ENCODE measurements at regions not wholly inside any gene's neighbourhood (a gene's known extent, or its start where the extent isn't known, plus 50 kb on each side); places are given as distances from the start of the nearest gene placed in this dataset.
A peak's percentile ranks its signal among the peaks of the same experiment; 100 is the strongest.

GRCh38 chr9:88726803-88727202, 191.8 kb downstream of the NXNL2 start:
- Mint-ChIP-seq H3K4me1 (no peaks in the 10 kb centered on the region), H3K9me3 (peaks cover 13% of the 10 kb centered on the region), H3K4me3 (no peak overlapping the region), H3K27ac (no peak overlapping the region), H3K27me3 (no peaks in the 10 kb centered on the region), H3K36me3 (no peaks in the 10 kb centered on the region)
- no peak for ATAC-seq

GRCh38 chr9:88730780-88731179, 195.8 kb downstream of the NXNL2 start:
- Mint-ChIP-seq H3K27me3 (no peaks in the 10 kb centered on the region), H3K27ac (no peak overlapping the region), H3K4me3 (no peak overlapping the region), H3K36me3 (no peaks in the 10 kb centered on the region), H3K9me3 (peaks cover 13% of the 10 kb centered on the region), H3K4me1 (no peaks in the 10 kb centered on the region)
- ATAC-seq: no peak

- ATAC-seq: no peak
- Mint-ChIP-seq H3K4me3 (no peak overlapping the region), H3K9me3 (peaks cover 13% of the 10 kb centered on the region), H3K27me3 (no peaks in the 10 kb centered on the region), H3K36me3 (no peaks in the 10 kb centered on the region), H3K27ac (no peak overlapping the region), H3K4me1 (no peaks in the 10 kb centered on the region)
These were observed 197.2 kb downstream of the NXNL2 start for GRCh38 chr9:88732128-88732527.

- H3K4me1 Mint-ChIP-seq: no peaks in the 10 kb centered on the region
- ATAC-seq: no peak
- no peak overlapping the region for H3K27ac Mint-ChIP-seq
- H3K27me3 Mint-ChIP-seq: no peaks in the 10 kb centered on the region
- H3K9me3 Mint-ChIP-seq: peaks cover 11% of the 10 kb centered on the region
- H3K4me3 Mint-ChIP-seq: no peak overlapping the region
- no peaks in the 10 kb centered on the region for H3K36me3 Mint-ChIP-seq
These were observed 198.9 kb downstream of the NXNL2 start for GRCh38 chr9:88733651-88734421.

- peaks cover 2% of the 10 kb centered on the region for H3K27me3 Mint-ChIP-seq
- H3K4me1 Mint-ChIP-seq: no peaks in the 10 kb centered on the region
- peaks cover 11% of the 10 kb centered on the region for H3K9me3 Mint-ChIP-seq
- no peak overlapping the region for H3K27ac Mint-ChIP-seq
- H3K4me3 Mint-ChIP-seq: no peak overlapping the region
- ATAC-seq: no peak
- H3K36me3 Mint-ChIP-seq: no peaks in the 10 kb centered on the region
These were observed 199.5 kb downstream of the NXNL2 start for GRCh38 chr9:88734527-88734926.

- Mint-ChIP-seq H3K36me3 (no peaks in the 10 kb centered on the region), H3K4me1 (no peaks in the 10 kb centered on the region), H3K27me3 (peaks cover 8% of the 10 kb centered on the region), H3K27ac (no peak overlapping the region), H3K9me3 (no peaks in the 10 kb centered on the region), H3K4me3 (no peak overlapping the region)
- no peak for ATAC-seq
These were observed 201.2 kb downstream of the NXNL2 start for GRCh38 chr9:88736136-88736637.

- H3K4me3 Mint-ChIP-seq: no peak overlapping the region
- H3K4me1 Mint-ChIP-seq: no peaks in the 10 kb centered on the region
- H3K9me3 Mint-ChIP-seq: no peaks in the 10 kb centered on the region
- no peak overlapping the region for H3K27ac Mint-ChIP-seq
- peak; percentile 29 for ATAC-seq
- H3K27me3 Mint-ChIP-seq: peaks cover 12% of the 10 kb centered on the region
- no peaks in the 10 kb centered on the region for H3K36me3 Mint-ChIP-seq
These were observed 202.1 kb downstream of the NXNL2 start for GRCh38 chr9:88737031-88737430.

GRCh38 chr9:88737876-88738275, 202.9 kb downstream of the NXNL2 start:
- no peaks in the 10 kb centered on the region for H3K9me3 Mint-ChIP-seq
- no peak overlapping the region for H3K27ac Mint-ChIP-seq
- H3K36me3 Mint-ChIP-seq: no peaks in the 10 kb centered on the region
- no peak for ATAC-seq
- no peaks in the 10 kb centered on the region for H3K4me1 Mint-ChIP-seq
- H3K4me3 Mint-ChIP-seq: no peak overlapping the region
- peaks cover 17% of the 10 kb centered on the region for H3K27me3 Mint-ChIP-seq

- Mint-ChIP-seq H3K27me3 (peaks cover 17% of the 10 kb centered on the region), H3K4me1 (no peaks in the 10 kb centered on the region), H3K9me3 (no peaks in the 10 kb centered on the region), H3K36me3 (no peaks in the 10 kb centered on the region), H3K27ac (no peak overlapping the region), H3K4me3 (no peak overlapping the region)
- ATAC-seq: no peak
These were observed 203.7 kb downstream of the NXNL2 start for GRCh38 chr9:88738709-88739108.

- no peak overlapping the region for H3K4me3 Mint-ChIP-seq
- H3K27me3 Mint-ChIP-seq: peaks cover 17% of the 10 kb centered on the region
- no peaks in the 10 kb centered on the region for H3K4me1 Mint-ChIP-seq
- H3K9me3 Mint-ChIP-seq: no peaks in the 10 kb centered on the region
- H3K27ac Mint-ChIP-seq: no peak overlapping the region
- no peaks in the 10 kb centered on the region for H3K36me3 Mint-ChIP-seq
- ATAC-seq: no peak
These were observed 204.4 kb downstream of the NXNL2 start for GRCh38 chr9:88739373-88739772.

GRCh38 chr9:88740844-88741243, 205.9 kb downstream of the NXNL2 start:
- no peaks in the 10 kb centered on the region for H3K4me1 Mint-ChIP-seq
- no peak overlapping the region for H3K4me3 Mint-ChIP-seq
- H3K27me3 Mint-ChIP-seq: peaks cover 17% of the 10 kb centered on the region
- no peaks in the 10 kb centered on the region for H3K9me3 Mint-ChIP-seq
- no peak for ATAC-seq
- H3K36me3 Mint-ChIP-seq: no peaks in the 10 kb centered on the region
- no peak overlapping the region for H3K27ac Mint-ChIP-seq

GRCh38 chr9:88741335-88741734, 206.4 kb downstream of the NXNL2 start:
- no peaks in the 10 kb centered on the region for H3K9me3 Mint-ChIP-seq
- ATAC-seq: no peak
- no peak overlapping the region for H3K27ac Mint-ChIP-seq
- H3K4me1 Mint-ChIP-seq: no peaks in the 10 kb centered on the region
- H3K27me3 Mint-ChIP-seq: peaks cover 17% of the 10 kb centered on the region
- H3K4me3 Mint-ChIP-seq: no peak overlapping the region
- no peaks in the 10 kb centered on the region for H3K36me3 Mint-ChIP-seq

GRCh38 chr9:88742483-88742882, 207.5 kb downstream of the NXNL2 start:
- H3K36me3 Mint-ChIP-seq: no peaks in the 10 kb centered on the region
- no peak overlapping the region for H3K4me3 Mint-ChIP-seq

GRCh38 chr9:88742905-88743304, 207.9 kb downstream of the NXNL2 start:
- Mint-ChIP-seq H3K27ac (no peak overlapping the region), H3K27me3 (peaks cover 17% of the 10 kb centered on the region), H3K9me3 (no peaks in the 10 kb centered on the region), H3K4me1 (no peaks in the 10 kb centered on the region), H3K4me3 (no peak overlapping the region), H3K36me3 (no peaks in the 10 kb centered on the region)
- ATAC-seq: no peak

More at GRCh38 chr9:88742483-88742882, 207.5 kb downstream of the NXNL2 start:
- H3K4me1 Mint-ChIP-seq: no peaks in the 10 kb centered on the region
- H3K27me3 Mint-ChIP-seq: peaks cover 17% of the 10 kb centered on the region
- no peak overlapping the region for H3K27ac Mint-ChIP-seq
- no peaks in the 10 kb centered on the region for H3K9me3 Mint-ChIP-seq
- no peak for ATAC-seq

GRCh38 chr9:88745276-88746001, 210.5 kb downstream of the NXNL2 start:
- peaks cover 9% of the 10 kb centered on the region for H3K27me3 Mint-ChIP-seq
- ATAC-seq: no peak
- no peaks in the 10 kb centered on the region for H3K4me1 Mint-ChIP-seq
- H3K36me3 Mint-ChIP-seq: no peaks in the 10 kb centered on the region
- no peaks in the 10 kb centered on the region for H3K9me3 Mint-ChIP-seq
- H3K27ac Mint-ChIP-seq: no peak overlapping the region
- no peak overlapping the region for H3K4me3 Mint-ChIP-seq

Data from stimulated activated memory B cell treated with anti-CD40 and anti-IgM and Interleukin-4, amounts not matched to agents 10 μg/mL and 1 μg/mL and 100 μg/mL, for 72 hours (primary cell).